Trophoblast cell (in vitro differentiated cells and primary cell): ENCODE measurements at regions not wholly inside any gene's neighbourhood (a gene's known extent, or its start where the extent isn't known, plus 50 kb on each side); places are given as distances from the start of the nearest gene placed in this dataset.
"Not testable (repeated sequence)": the region's sequence is repeated elsewhere in the genome, so short reads cannot be mapped to it uniquely, and the experiment has no call there.

ENCODE experiments used
- DNase-seq, 2 donors: peaks; one replicate each; pipeline ENCODE4 v3.0.0-alpha.2; 2016
- H2AFZ ChIP-seq: 2 replicates; pipeline ENCODE4 v1.6.1; 2013; ENCODE audit warnings: low read length, moderate library complexity, mild to moderate bottlenecking; ENCODE audit not compliant: insufficient read depth, poor library complexity
- H2AK5ac ChIP-seq: 2 replicates; pipeline ENCODE4 v1.6.1; 2013; ENCODE audit warnings: mild to moderate bottlenecking, low read length
- H2BK120ac ChIP-seq: 2 replicates; pipeline ENCODE4 v1.6.1; 2013; ENCODE audit warnings: low read length, mild to moderate bottlenecking, moderate library complexity; ENCODE audit not compliant: insufficient read depth, poor library complexity
- H2BK12ac ChIP-seq: 2 replicates; pipeline ENCODE4 v1.6.1; 2013; ENCODE audit warnings: mild to moderate bottlenecking, low read length, moderate library complexity
- H2BK5ac ChIP-seq: 2 replicates; pipeline ENCODE4 v1.6.1; 2013; ENCODE audit warnings: low read length, low read depth, moderate library complexity, mild to moderate bottlenecking; ENCODE audit not compliant: poor library complexity
- H3K14ac ChIP-seq: 2 replicates; pipeline ENCODE4 v1.6.1; 2013; ENCODE audit warnings: mild to moderate bottlenecking, low read length
- H3K18ac ChIP-seq: 2 replicates; pipeline ENCODE4 v1.6.1; 2013; ENCODE audit warnings: mild to moderate bottlenecking, low read length
- H3K23ac ChIP-seq: 2 replicates; pipeline ENCODE4 v1.6.1; 2013; ENCODE audit warnings: low read length
- H3K27ac ChIP-seq: 2 replicates; pipeline ENCODE4 v1.5.1; 2013; ENCODE audit warnings: low read depth, mild to moderate bottlenecking, inconsistent platforms, low read length, moderate library complexity
- H3K27me3 ChIP-seq: 2 replicates; pipeline ENCODE4 v1.6.1; 2013; ENCODE audit warnings: inconsistent platforms, mild to moderate bottlenecking, low read length, moderate library complexity; ENCODE audit not compliant: insufficient read depth
- H3K36me3 ChIP-seq, 2 experiments: 1 replicate in 1 of 2; 2 replicates in 1 of 2; pipeline ENCODE4 v1.6.1; 2013; ENCODE audit warnings: low read length in 2 of 2, mild to moderate bottlenecking in 2 of 2, moderate library complexity in 1 of 2; ENCODE audit not compliant: insufficient read depth in 2 of 2, control insufficient read depth in 1 of 2
- H3K4ac ChIP-seq: 2 replicates; pipeline ENCODE4 v1.6.1; 2013; ENCODE audit warnings: low read depth, mild to moderate bottlenecking, low read length, moderate library complexity
- H3K4me1 ChIP-seq, 2 experiments: 1 replicate in 1 of 2; 2 replicates in 1 of 2; pipeline ENCODE4 v1.6.1; 2013; ENCODE audit warnings: low read length in 2 of 2, mild to moderate bottlenecking in 2 of 2, moderate library complexity in 1 of 2; ENCODE audit not compliant: insufficient read depth in 2 of 2, control insufficient read depth in 1 of 2
- H3K4me2 ChIP-seq: 2 replicates; pipeline ENCODE4 v1.6.1; 2013; ENCODE audit warnings: inconsistent platforms, mild to moderate bottlenecking, low read length, moderate library complexity
- H3K4me3 ChIP-seq: 2 replicates; pipeline ENCODE4 v1.5.1; 2013; ENCODE audit warnings: mild to moderate bottlenecking, low read depth, low read length, inconsistent platforms
- H3K79me1 ChIP-seq: one replicate; pipeline ENCODE4 v1.6.1; 2013; ENCODE audit warnings: low read length
- H3K79me2 ChIP-seq: 2 replicates; pipeline ENCODE4 v1.6.1; 2013; ENCODE audit warnings: low read length, mild to moderate bottlenecking; ENCODE audit not compliant: control insufficient read depth, insufficient read depth, poor library complexity
- H3K9ac ChIP-seq: 2 replicates; pipeline ENCODE4 v1.6.1; 2013; ENCODE audit warnings: mild to moderate bottlenecking, low read length
- H3K9me3 ChIP-seq: 2 replicates; pipeline ENCODE4 v1.6.1; 2013; ENCODE audit warnings: low read depth, mild to moderate bottlenecking, control low read depth, inconsistent platforms, low read length; ENCODE audit not compliant: insufficient read depth
- H4K12ac ChIP-seq: 2 replicates; pipeline ENCODE4 v1.6.1; 2013; ENCODE audit warnings: low read depth, mild to moderate bottlenecking, low read length, moderate library complexity
- H4K8ac ChIP-seq: 2 replicates; pipeline ENCODE4 v1.6.1; 2013; ENCODE audit warnings: low read depth, mild to moderate bottlenecking, low read length, moderate library complexity
- H4K91ac ChIP-seq: one replicate; pipeline ENCODE4 v1.6.1; 2013; ENCODE audit warnings: low read depth, mild to moderate bottlenecking, low read length, moderate library complexity
- WGBS: extraction: QIAGEN DNeasy Blood & Tissue Kit; methylation state at CpG from one replicate; pipeline ENCODE4 v1.1.7; 2013; ENCODE audit warnings: missing lambda C conversion rate; ENCODE audit not compliant: insufficient read length, insufficient coverage; ENCODE audit errors: extremely low coverage; 5-methylcytosine and 5-hydroxymethylcytosine counted together

DNA sequence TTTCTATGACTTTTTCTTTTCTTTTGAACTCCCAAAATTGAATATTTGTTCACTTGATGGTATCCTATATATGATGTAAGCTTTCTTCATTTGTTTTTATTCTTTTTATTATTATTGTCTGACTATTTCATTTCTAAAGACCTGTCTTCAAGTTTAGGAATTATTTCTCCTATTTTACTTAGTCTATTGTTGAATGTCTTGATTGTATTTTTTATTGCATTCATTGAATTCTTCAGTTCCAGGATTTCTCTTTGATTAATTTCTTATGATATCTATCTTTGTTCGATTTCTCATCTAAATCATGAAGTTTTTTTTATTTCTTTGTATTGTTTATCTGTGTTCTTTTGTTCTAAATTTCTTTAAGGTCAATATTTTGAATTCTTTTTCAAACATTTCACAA is 238.8 kb downstream of the TTC6 start:
- no peak overlapping the region for H2BK5ac ChIP-seq
- no peak overlapping the region for H3K4ac ChIP-seq
- H3K79me1 ChIP-seq = no peaks in the 10 kb centered on the region
- H3K9me3 ChIP-seq = peaks cover 2% of the 10 kb centered on the region
- H4K12ac ChIP-seq = no peak overlapping the region
- no peak overlapping the region for H4K8ac ChIP-seq
- no peaks in the 10 kb centered on the region for H3K36me3 ChIP-seq
- no peak overlapping the region for H3K27ac ChIP-seq
- H2AK5ac ChIP-seq = no peak overlapping the region
- H3K4me2 ChIP-seq = no peak overlapping the region
- H3K79me2 ChIP-seq = no peaks in the 10 kb centered on the region
- no peaks in the 10 kb centered on the region for H3K4me1 ChIP-seq
- no peak overlapping the region for H2BK12ac ChIP-seq
- no peak overlapping the region for H2AFZ ChIP-seq
- H3K14ac ChIP-seq = no peak overlapping the region
- DNase-seq = no peak
- H4K91ac ChIP-seq = no peak overlapping the region
- H3K23ac ChIP-seq = no peak overlapping the region
- no peak overlapping the region for H3K4me3 ChIP-seq
- no peak overlapping the region for H2BK120ac ChIP-seq
- H3K9ac ChIP-seq = no peak overlapping the region
- no peak overlapping the region for H3K18ac ChIP-seq
- no CpG with 5 or more reads among the region's 1 CpG for WGBS
- H3K27me3 ChIP-seq = no peaks in the 10 kb centered on the region

DNA sequence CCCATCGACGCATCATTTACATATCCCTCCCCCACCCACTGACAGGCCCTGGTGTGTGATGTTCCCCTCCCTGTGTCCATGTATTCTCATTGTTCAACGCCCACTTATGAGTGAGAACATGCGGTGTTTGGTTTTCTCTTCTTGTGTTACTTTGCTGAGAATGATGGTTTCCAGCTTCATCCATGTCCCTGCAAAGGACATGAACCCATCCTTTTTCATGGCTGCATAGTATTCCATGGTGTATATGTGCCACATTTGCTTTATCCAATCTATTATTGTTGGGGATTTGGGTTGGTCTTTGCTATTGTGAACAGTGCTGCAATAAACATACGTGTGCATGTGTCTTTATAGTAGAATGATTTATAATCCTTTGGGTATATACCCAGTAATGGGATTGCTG is 243.3 kb downstream of the TTC6 start:
- not testable (repeated sequence) for H2BK120ac ChIP-seq, H3K14ac ChIP-seq, H3K23ac ChIP-seq, H4K8ac ChIP-seq, H2AFZ ChIP-seq, H3K4ac ChIP-seq, DNase-seq, H3K27ac ChIP-seq, H4K91ac ChIP-seq, H3K4me3 ChIP-seq, H3K36me3 ChIP-seq, H3K9ac ChIP-seq, H2AK5ac ChIP-seq, H3K9me3 ChIP-seq, H3K4me2 ChIP-seq, H2BK12ac ChIP-seq, H3K18ac ChIP-seq, H3K79me1 ChIP-seq, H3K79me2 ChIP-seq, H3K27me3 ChIP-seq, H4K12ac ChIP-seq, H3K4me1 ChIP-seq, H2BK5ac ChIP-seq
- WGBS = no CpG with 5 or more reads among the region's 5 CpGs

DNA sequence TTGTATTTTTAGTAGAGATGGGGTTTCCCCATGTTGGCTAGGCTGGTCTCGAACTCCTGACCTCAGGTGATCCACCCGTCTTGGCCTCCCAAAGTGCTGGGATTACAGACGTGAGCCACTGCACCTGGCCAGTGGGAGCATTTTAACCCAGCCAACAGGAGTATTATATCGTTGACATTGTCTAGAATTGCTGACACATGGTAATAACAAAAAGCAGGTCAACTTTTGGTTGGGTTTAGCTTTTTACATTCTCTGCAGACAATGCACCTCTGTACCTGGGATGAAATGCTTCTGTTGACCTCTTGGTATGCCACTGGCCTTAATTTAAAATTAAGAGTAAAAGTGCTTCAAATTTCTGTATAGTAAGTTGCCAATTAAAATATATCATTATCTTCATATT is 245.6 kb downstream of the TTC6 start:
- H2BK120ac ChIP-seq, H3K79me1 ChIP-seq, H3K4ac ChIP-seq, H4K12ac ChIP-seq, H3K18ac ChIP-seq, H3K27me3 ChIP-seq, H3K9me3 ChIP-seq, H3K36me3 ChIP-seq, H3K4me1 ChIP-seq, H3K23ac ChIP-seq, H3K4me2 ChIP-seq, H2AFZ ChIP-seq, H3K27ac ChIP-seq, DNase-seq, H2BK5ac ChIP-seq, H2BK12ac ChIP-seq, H4K91ac ChIP-seq, H3K9ac ChIP-seq, H3K4me3 ChIP-seq, H3K79me2 ChIP-seq, H3K14ac ChIP-seq, H4K8ac ChIP-seq, H2AK5ac ChIP-seq: not testable (repeated sequence)
- WGBS = no CpG with 5 or more reads among the region's 4 CpGs

DNA sequence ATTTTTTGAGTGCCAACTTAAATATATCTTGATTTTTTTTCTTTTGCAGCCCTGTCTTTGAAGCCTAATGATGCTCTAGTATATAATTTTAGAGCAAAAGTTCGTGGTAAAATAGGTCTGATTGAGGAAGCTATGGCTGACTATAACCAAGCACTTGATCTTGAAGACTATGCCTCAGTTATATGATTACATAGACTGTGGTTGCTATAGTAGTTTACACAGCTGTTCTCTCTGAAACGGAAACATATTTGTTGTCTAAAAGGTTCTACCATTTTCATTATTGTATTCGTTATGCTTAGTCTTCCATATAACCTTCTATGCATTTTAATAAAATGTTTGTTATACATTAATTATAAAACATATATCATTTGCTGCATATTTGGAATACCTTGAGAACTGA is 246.7 kb downstream of the TTC6 start:
- H3K27me3 ChIP-seq = no peaks in the 10 kb centered on the region
- no peaks in the 10 kb centered on the region for H3K4me1 ChIP-seq
- H2BK5ac ChIP-seq = no peak overlapping the region
- H2BK12ac ChIP-seq = no peak overlapping the region
- H3K18ac ChIP-seq = no peak overlapping the region
- H3K4me3 ChIP-seq = no peak overlapping the region
- H4K8ac ChIP-seq = no peak overlapping the region
- H4K12ac ChIP-seq = no peak overlapping the region
- no peak for DNase-seq
- no peak overlapping the region for H2AK5ac ChIP-seq
- H3K9ac ChIP-seq = no peak overlapping the region
- no peaks in the 10 kb centered on the region for H3K9me3 ChIP-seq
- H3K4ac ChIP-seq = no peak overlapping the region
- no peaks in the 10 kb centered on the region for H3K79me2 ChIP-seq
- H2BK120ac ChIP-seq = no peak overlapping the region
- no peak overlapping the region for H2AFZ ChIP-seq
- H3K36me3 ChIP-seq = no peaks in the 10 kb centered on the region
- H3K23ac ChIP-seq = no peak overlapping the region
- H4K91ac ChIP-seq = no peak overlapping the region
- no peak overlapping the region for H3K4me2 ChIP-seq
- H3K14ac ChIP-seq = no peak overlapping the region
- no CpG with 5 or more reads among the region's 3 CpGs for WGBS
- H3K79me1 ChIP-seq = no peaks in the 10 kb centered on the region
- no peak overlapping the region for H3K27ac ChIP-seq
